A673 (cell line): ENCODE measurements at regions not wholly inside any gene's neighbourhood (a gene's known extent, or its start where the extent isn't known, plus 50 kb on each side); places are given as distances from the start of the nearest gene placed in this dataset.

Experiments
- EZH2 ChIP-seq: fragments of 200-600 bp; sonication (generic); IDR thresholded peaks from 2 replicates; pipeline ENCODE4 v1.6.1; 2017; ENCODE audit warnings: borderline replicate concordance, low read depth, mild to moderate bottlenecking, mixed read lengths, antibody characterized with exemption, low read length; ENCODE audit not compliant: poor library complexity, severe bottlenecking
- TF ChIP-seq, protein P1 (sequence below): fragments of 300-800, 200-600 bp; sonication (generic); conservative IDR thresholded peaks from 2 replicates; pipeline ENCODE4 v1.5.1; 2017; ENCODE audit warnings: low read depth, mild to moderate bottlenecking, antibody characterized with exemption, low read length, moderate library complexity, mixed read lengths

- TF ChIP-seq, protein P1, sequence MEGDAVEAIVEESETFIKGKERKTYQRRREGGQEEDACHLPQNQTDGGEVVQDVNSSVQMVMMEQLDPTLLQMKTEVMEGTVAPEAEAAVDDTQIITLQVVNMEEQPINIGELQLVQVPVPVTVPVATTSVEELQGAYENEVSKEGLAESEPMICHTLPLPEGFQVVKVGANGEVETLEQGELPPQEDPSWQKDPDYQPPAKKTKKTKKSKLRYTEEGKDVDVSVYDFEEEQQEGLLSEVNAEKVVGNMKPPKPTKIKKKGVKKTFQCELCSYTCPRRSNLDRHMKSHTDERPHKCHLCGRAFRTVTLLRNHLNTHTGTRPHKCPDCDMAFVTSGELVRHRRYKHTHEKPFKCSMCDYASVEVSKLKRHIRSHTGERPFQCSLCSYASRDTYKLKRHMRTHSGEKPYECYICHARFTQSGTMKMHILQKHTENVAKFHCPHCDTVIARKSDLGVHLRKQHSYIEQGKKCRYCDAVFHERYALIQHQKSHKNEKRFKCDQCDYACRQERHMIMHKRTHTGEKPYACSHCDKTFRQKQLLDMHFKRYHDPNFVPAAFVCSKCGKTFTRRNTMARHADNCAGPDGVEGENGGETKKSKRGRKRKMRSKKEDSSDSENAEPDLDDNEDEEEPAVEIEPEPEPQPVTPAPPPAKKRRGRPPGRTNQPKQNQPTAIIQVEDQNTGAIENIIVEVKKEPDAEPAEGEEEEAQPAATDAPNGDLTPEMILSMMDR = no peak
- TF ChIP-seq EZH2 = no peak
Measured at GRCh38 chr15:66850996-66851310, 148.9 kb downstream of the SMAD6 start.
